ENCODE measurements at regions not wholly inside any gene's neighbourhood (a gene's known extent, or its start where the extent isn't known, plus 50 kb on each side); places are given as distances from the start of the nearest gene placed in this dataset.
A peak's percentile ranks its signal among the peaks of the same experiment; 100 is the strongest.
"Not testable (repeated sequence)": the region's sequence is repeated elsewhere in the genome, so short reads cannot be mapped to it uniquely, and the experiment has no call there.

DNA sequence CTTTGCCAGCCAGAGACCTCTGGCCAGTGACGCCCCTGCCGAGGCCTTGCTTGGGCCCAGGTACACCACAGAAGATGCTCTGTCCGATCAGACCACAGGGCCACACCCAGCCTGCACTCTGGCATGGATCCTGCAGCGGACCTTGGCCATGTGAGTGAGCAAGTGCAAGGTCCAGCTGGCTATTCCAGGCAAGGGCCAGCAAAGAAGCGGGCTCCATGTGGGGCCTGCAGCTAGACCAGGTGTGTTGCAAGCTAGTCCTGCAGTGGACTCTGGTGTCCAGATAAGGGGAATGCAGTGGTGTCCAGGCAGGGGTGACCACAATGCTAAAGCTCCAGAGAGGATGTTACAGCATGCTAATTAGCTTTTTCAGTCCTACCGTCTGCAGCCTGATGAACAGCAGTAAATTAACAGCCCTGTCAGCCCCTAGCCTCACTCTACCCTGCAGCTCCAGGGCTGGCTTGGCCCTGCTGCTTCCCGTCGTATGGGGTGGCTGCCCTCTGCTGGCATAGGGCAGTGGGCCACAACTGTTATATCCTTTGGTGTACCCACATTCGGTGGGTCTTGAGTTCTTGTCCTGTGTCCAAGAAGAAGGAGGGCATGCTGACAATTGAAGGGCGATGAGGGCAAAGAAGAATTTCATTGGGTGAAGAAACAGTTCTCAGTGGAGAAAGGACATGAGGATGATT is 284.5 kb upstream of the POU5F2 start:
- DNase-seq, result no peak

DNA sequence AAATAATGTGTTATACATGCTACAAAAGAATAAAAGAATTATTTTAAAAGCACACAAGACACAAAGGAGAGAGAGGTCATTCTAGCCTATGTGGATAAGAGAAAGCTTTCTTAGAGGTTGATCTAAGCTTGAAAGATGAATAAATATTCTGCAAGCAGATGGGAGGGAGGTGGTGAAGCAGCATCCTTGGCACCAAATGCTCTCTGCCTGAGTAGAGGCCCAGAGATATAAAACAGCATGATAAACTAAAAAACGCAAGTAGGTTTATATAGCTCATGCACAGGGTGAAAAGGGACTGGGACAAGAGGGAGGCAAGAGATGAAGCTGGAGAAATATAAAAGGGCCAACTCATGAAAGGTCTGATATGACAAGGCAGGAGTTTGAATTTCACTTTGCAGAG is 283.2 kb upstream of the POU5F2 start:
- DNase-seq, result no peak

- no peak for DNase-seq
Measured at GRCh38 chr5:94024101-94024500, 282.7 kb upstream of the POU5F2 start.

- DNase-seq, result no peak
Measured at GRCh38 chr5:94021246-94021645, 279.8 kb upstream of the POU5F2 start.

DNA sequence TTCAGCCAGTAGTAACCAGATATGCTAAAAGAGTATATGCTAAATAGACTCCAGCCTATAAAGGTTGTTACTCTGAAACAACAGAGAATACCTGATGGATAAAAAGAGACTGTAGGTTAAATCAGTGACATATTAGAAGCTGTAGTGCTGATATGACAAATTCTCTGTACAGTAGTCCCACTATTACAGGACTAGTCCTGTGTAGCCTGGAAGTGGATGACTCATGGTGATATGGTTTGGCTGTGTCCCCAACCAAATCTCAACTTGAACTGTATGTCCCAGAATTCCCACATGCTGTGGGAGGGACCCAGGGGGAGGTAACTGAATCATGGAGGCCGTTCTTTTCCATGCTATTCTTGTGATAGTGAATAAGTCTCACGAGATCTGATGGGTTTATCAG is 276.2 kb upstream of the POU5F2 start:
- DNase-seq, result no peak

DNA sequence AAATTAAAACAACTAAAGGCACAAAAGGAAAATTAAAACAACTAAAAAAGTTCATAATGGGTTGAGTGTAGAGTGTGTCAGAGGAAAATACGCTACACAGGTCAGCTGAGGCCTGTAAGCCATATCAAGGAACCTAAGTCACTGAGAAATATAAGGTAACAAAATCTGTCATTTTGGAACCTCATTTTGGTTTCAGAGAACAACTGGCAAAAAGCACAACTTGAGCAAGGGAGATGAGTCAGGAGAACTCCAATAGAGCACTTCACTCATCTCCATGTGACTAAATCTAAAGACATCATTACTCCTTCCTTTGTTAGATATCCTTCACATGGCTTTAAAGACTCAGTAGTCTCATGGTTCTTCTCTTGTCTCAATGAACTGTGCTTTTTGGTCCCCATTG is 269.4 kb upstream of the POU5F2 start:
- no peak for DNase-seq

- DNase-seq, result no peak
Measured at GRCh38 chr5:94009161-94009560, 267.8 kb upstream of the POU5F2 start.

DNA sequence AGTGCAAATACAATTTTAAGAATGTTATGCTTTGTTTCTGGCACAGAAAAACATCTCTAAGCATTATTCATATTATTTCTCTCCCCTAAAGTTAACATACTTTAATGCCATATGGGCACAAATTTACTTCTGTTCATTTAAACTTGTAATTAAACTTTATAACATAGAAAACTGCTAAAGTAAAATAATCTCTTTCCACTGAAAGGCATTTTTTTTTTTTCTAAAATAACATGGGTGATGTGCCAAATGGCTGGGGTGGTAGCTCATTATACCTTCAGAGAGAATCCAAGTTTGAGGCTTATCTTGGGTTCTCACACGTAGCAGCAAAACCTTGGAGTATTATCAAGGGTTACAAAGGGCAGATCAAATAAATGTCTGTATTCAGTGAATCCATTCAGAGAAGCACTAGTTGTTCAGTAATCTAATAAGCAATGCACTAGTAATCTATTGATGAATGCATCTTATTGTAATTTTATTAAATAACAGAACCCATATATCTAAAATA is 257.6 kb upstream of the POU5F2 start:
- no peak for DNase-seq

DNA sequence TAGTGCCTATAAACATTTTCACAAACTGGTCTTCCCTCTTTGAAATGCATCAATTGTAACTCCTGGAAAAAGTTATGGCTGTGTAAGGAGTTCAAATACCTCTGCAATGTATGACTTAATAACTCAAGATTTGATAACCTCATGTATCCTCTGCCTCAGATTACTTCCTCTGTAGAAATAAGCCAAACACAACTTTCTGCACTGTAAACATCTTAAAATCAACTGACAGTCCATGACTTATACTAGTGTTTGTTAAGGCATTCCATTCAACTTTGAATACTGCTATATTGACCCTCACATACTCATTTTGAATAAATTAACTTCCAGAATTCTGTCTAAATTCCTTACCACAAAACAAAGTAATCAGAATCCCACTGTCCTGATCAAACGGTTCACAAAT is 256.2 kb upstream of the POU5F2 start:
- no peak for DNase-seq

DNA sequence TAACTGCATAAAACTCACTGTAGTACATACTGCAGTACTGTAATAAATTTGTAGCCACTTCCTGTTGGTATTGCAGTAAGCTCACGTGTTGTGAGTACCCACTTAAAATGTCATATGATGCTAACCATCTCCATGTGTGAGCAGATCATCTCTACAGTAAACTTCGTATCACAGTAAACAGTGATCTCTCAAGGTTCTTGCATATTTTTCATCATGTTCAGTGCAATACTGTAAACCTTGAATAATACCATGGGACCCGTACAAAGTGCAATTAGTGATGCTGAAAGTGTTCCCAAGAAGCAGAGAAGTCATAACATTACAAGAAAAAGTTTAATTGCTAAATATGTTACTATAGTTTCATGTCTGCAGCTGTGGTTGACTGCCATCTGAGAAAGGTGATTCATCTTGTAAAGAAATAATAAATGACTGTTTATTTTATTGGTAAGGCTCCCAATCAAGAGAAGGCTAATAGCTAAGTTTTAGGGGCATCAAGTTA is 253.8 kb upstream of the POU5F2 start:
- no peak for DNase-seq

GRCh38 chr5:93993161-93993560 is 251.8 kb upstream of the POU5F2 start:
- DNase-seq, result peak; percentile 3

- DNase-seq, result no peak
Measured at GRCh38 chr5:93990504-93991070, 249.2 kb upstream of the POU5F2 start.

DNA sequence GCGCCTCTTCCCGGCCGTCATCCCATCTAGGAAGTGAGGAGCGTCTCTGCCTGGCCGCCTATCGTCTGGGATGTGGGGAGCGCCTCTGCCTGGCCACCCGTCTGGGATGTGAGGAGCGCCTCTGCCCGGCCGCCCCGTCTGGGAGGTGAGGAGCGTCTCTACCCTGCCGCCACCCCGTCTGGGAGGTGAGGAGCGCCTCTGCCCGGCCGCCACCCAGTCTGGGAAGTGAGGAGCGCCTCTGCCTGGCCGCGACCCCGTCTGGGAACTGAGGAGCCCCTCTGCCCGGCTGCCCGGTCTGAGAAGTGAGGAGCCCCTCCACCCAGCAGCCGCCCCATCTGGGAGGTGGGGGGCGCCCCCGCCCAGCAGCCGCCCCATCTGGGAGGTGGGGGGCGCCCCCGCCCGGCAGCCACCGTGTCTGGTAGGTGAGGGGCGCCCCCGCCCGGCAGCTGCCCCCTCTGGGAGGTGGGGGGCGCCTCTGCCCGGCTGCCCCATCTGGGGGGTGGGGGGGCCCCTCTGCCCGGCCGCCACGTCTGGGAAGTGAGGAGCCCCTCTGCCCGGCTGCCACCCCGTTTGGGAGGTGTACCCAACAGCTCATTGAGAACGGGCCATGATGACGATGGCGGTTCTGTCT is 244.7 kb upstream of the POU5F2 start:
- not testable (repeated sequence) for DNase-seq

- DNase-seq, result no peak
Measured at GRCh38 chr5:93978222-93978621, 236.8 kb upstream of the POU5F2 start.

DNA sequence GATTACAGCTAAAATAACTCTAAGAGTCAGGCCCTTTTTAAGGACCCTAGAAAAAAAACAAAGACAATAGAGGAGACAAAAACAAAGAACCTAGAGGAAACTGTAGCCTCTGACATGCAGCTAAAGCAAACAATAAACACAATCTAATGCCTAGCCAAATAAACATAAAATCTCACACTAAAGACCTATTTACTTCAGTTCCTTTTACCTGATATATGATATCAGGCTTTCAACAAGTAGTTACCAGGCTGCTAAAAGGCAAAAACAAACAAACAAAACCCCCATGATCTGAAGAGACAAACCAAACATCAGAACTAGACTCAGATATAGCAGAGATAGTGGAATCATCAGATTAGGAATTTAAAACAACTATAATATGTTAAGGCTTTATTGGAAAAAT is 226.5 kb upstream of the POU5F2 start:
- no peak for DNase-seq

GRCh38 chr5:93964421-93964820 is 223.0 kb upstream of the POU5F2 start:
- DNase-seq, result no peak

GRCh38 chr5:93960042-93960441 is 218.6 kb upstream of the POU5F2 start:
- no peak for DNase-seq

DNA sequence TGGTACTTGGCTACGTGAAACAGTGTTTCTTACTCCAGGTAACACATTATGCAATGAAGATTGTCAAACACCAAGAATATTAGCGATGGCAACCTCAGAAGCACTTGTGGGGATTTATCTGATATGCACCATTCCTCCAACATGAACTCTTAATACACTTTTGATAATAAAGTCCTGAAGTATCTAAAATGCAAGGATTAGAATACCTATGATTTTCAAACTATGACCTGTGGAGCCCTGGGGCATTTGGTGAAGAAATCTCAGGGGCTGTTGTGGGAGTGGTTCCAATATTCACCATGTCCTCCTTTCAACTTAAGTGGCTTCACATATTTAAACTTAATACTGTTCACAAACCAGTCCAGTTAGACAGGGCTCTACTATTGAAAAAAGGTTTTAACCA is 214.6 kb upstream of the POU5F2 start:
- no peak for DNase-seq

DNA sequence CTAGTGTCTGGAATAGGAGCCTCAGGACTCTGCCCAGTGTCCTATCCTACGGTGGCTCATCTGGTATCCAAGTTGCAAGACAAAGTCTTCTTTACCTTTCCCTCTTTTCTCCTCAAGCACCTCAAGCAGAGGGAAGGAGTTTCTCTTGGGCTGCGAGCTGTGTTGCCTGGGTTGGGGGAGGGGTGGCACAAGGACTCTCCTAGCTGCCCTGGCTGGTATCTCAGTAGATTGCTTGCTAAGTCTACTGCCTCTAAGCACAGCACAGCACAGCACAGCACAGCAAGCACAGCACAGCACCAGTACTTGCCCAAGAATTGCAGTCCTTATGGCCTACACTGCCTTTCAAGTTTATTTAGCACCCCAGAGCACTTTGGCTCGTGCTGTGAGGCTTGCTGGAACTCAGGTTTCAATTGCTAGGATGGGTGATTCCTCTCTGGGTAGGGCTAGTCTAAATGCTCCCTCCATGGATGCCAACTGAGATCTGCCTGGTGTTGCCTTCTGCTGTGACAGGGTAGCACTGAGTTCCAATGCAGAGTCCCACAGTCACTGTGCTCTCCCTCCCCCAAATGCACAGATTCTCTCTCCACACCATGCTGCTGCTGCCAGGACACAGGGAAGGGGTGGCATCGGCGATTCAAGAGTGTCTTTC is 213.1 kb upstream of the POU5F2 start:
- no peak for DNase-seq

GRCh38 chr5:93953442-93953841 is 212.0 kb upstream of the POU5F2 start:
- DNase-seq, result no peak

DNA sequence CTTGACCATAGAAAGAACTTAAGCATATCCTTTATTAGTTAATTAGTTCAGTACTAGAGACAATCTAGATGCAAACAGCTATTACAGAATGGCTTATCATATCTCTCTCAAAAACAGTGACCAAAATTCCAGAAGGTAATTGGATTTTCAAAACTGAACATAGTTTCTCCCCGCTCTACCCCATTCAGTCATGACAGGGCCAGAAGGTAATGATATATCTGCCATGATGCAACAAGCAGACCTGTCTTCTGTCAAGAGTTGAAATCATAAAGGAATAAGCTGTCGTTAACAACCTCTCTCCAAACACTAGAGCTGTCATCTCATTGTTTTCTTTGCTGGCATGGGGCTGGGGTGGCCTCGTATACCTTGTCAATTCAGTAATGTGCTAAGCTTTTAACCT is 200.5 kb upstream of the POU5F2 start:
- no peak for DNase-seq

- not testable (repeated sequence) for DNase-seq
Measured at GRCh38 chr5:93933269-93933668, 191.9 kb upstream of the POU5F2 start.

DNA sequence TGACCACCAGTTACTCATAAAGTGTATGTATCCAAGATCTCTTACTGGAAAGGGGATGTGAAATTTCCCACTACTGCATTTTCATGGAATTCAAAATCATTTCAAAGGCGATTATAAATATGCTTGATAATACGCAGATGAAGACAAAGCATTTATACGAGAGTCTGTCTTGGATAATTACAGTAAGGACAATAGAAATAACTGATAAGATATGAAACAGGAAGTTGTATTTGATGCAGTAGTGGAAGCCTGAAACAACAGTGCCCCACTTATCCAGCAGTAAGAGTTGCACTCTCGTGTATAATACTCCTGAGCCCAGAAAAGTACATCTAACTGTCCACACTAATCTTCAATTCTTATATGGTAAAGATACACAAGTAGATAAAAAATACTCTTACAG is 188.7 kb upstream of the POU5F2 start:
- no peak for DNase-seq

GRCh38 chr5:93929131-93929530 is 187.7 kb upstream of the POU5F2 start:
- DNase-seq, result peak; percentile 72

Measured in NCI-H524 treated with DMSO at 0.1 percent for 48 hours (cell line).